HG03558 (cell line): ENCODE measurements at regions not wholly inside any gene's neighbourhood (a gene's known extent, or its start where the extent isn't known, plus 50 kb on each side); places are given as distances from the start of the nearest gene placed in this dataset.
"Not testable (repeated sequence)": the region's sequence is repeated elsewhere in the genome, so short reads cannot be mapped to it uniquely, and the experiment has no call there.

ENCODE experiments used
- ATAC-seq: cut with Tn5 transposase; IDR thresholded peaks from one replicate; pipeline ENCODE4 v1.9.1; 2021; ENCODE audit warnings: moderate number of reproducible peaks; ENCODE audit not compliant: unreplicated experiment; ENCODE audit errors: extremely low read depth

DNA sequence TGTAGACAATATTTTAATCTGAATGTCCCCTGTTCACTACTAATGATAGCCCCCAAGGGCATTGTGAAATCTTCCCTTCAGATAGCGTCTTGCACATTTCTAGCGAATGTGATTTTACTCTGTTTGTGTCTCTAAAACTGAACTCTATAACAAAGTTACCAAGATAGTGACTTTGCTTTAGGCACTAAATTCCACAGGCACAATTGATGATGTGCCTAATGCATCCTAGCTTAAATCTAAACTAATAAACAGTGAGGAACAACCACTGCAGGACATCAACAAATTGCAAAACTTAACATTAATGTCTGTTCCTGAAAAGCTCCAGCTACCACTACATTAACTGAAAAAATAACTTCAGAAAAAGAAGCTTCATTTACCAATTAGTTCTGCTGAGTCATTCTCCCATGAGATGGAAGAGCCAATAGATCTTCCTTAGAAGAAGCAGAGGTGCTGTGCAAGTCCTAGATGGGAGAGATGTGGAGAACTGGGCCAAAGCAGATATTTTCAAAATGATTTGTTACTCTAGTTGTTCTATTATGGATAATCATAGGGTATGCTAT is 1065.0 kb downstream of the EPHA7 start:
- no peak for ATAC-seq

DNA sequence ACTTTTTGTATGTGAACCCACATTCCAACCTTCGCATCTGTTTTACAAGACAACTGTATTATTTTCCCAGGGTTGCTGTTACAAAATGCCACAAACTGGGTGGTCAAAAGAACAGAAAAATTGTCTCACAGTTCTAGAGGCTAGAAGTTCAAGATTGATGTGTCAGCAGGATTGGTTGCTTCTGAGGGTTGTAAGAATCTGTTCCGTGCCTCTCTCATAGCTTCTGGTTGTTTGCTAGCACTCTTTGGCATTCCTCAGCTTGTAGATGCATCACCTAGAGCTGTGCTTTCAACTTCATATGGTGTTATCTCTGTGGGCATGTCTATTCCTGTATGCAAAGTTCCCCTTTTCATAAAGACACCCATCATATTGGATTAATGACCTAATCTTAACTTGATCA is 1067.2 kb downstream of the EPHA7 start:
- ATAC-seq: no peak

DNA sequence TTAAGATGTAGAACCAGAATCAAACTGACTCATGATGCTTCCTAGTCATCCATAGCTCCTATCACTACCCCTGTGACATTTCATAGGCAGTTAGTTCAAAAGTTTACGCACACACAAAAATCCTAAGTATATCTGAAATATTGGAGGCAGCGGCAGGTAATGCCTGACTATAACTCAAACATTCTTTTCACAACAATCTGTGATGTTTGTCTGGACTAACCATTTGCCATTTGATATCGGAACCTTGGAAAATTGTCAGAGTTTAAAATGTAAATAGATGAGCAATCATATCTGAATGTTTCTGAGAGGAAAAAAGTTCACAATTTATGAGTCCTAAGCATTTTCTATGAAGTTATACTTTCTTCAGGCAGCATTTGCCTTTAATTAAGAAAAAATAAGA is 1078.2 kb downstream of the EPHA7 start:
- ATAC-seq: no peak

DNA sequence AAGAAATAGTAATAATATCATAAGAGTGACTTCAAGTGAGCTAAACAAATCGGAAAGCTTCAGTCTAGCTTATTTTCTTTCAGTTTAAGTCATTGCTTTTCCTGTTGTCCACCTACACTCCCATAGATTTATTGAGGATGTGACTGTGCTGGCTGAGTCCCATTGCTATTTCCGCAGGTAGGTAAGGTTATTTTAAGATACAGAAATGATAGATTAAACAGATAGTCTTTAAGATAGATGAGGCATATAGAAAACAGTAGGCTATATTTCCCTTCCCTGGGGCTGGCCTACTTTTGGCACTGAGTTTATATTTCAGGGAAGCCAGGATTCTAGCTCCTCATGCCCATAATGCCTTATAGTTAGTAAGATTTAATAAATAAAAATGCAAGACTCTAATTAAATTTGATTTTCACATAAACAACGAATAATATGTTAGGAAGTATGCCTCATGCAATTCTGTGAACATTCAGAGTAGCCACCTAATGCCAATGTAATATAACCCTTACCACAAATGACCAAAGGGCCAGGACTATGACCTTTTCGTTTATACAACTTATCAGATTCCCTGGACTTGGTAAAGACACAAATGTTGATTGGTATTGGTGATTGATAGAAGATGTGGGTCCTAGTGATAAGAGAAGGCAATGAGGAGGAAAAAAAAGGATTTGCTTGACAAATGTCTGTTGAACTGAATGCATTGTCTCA is 1079.3 kb downstream of the EPHA7 start:
- no peak for ATAC-seq

DNA sequence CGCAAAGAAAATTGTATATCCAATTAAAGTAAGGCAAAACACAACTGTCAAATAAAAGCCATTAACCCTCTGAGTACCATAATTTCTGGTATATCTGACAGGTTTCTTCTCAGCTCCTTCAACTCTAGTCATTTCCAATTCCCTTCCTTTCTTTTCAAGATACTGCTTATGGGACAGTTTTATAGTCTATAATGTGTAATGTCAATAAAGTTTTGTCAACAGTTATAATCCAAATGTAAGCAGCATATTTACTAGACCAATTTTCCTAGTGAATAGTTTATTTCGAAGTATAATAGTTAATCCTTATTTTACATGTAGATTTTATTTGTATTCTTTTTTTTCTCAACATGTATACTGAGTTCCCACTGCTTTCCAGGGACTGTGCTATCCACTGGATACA is 1081.8 kb downstream of the EPHA7 start:
- no peak for ATAC-seq

DNA sequence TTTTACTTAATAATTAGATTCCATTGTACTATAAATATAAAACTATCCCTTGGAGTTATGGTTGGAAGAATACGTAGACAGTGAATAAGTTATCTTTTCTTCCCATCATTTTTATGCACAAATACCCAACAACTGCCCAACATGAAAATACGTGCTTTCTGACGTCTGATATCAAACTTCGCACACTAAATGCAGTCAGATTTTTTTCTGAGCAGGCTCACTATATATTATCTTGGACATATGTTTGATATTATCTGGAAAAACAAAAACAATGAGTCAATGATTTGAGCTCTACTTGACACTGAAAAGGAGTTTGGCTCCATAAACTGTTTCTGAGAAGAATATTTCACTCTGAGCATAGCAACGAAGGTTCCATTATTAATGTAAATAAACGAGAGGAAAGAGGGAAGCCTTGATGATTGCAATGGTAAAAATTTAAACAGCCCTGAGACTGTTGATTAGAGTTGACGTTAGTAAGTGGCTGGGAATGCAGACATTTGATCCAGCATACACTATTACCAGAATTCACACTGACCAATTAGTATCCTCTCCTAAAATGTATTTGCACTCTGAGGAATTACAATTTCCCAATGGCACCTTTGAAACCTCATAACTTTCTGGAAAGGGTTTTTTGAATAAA is 1090.0 kb downstream of the EPHA7 start:
- no peak for ATAC-seq

DNA sequence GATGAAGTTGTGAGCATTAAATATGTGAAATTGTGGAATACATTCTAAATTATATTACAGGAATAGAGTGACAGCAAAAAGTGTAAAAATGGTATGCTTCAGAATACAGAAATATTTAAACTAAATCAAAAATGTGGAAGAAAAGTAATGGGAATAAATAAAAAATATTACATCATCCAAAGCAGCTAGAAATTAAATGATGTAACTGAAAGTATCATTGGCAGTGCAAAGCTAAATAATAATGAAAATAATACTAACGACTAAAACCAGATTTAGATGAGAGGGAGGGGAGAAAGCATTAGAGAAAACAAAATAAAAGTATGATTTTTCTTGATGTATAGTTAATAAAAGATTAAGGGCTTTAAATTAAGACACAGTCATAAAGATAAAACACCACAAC is 1104.0 kb downstream of the EPHA7 start:
- no peak for ATAC-seq

DNA sequence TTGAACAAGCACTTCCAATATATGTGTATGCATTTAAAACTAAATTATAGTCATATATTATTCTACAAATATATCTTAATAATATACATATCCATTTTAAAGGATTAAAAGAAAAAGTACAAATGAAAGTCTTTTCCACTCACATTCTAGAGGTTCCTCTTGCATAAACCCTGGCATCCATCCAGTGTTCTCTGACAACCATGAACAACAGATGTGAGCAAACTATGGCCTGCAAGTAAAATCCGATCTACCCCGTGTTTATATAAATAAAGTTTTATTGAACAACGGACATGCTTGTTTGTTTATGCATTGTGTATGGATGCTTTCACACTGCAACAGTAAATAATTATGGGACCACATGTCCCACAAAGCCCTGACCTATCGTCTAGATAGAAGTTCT is 1122.3 kb downstream of the EPHA7 start:
- no peak for ATAC-seq

DNA sequence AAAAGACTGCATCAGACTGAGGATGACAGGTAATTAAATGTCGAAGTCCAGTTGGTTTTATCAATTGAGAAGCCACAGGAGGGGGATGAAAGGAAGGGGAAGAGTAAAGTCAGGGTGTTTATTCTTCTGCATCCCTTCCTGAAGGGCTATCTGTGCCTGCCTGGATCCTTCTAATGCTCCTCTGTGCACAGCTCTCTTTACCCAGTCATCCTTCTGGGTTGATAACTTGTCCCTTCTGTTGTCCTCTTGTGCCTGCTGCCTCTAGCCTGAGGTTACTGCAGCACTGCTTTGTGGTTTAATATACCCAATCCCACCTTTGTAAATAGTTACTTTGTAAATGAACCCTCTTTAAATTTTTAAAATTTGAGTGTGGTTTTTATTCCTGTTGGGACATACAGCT is 1127.3 kb downstream of the EPHA7 start:
- ATAC-seq: no peak

DNA sequence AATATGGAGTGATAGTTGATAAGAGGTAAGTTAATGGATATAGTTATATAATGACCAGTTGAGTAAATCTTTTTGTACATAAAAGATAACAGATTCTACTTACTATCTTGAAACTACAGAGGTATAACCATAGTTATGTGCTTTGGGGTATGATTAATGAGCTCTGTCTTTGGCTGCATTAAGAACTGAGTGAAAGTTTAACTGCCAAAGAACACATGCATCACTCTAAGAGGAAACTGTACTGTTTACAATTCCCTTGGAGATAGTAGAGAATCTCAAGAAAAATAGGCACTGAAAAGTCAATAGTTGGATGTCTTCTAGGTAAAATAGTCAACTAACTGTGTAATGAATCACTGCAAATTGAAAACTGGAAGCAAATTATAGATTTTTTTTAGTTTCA is 1129.5 kb downstream of the EPHA7 start:
- no peak for ATAC-seq

DNA sequence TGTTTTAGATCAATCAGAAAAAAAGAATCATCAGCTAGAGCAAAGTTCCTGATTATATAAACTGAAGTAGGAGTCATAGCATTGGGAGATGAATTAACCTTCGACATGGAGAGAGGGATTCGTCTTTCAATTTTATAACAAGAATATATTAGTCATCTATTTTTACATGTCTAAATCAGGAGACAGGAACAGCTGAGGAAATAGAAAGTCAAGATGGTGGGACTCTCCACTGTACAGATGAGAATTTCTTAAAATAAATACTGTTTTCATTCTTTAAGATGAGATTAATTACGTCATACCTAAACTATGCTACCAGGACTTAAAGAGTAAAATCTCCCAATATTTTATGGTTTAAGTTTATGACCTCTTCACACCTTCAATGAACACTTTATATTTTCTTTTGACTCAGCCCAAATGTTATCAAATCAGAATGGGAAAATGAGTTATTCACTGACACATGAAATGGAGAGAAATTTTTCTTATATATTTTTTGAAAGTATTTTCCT is 1137.7 kb downstream of the EPHA7 start:
- ATAC-seq: no peak

DNA sequence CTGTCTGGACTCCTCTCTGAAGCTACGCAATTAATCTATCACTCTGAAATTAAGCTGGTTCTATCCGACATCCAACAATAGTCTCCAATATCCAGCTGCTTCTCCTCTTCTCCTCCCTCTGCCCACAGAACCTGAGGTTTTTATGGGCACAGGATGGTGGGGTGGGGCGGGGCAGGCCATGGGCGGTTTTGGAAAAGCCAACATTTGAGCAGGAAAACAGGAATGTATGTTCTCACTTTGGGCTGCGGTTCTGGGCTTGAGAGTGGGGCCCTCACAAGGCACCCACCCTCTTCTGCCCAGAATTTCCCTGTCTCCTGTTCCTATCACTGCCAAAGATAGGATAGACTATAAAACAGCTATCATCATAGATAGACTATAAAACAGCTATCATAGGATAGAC is 1144.2 kb downstream of the EPHA7 start:
- ATAC-seq: no peak

DNA sequence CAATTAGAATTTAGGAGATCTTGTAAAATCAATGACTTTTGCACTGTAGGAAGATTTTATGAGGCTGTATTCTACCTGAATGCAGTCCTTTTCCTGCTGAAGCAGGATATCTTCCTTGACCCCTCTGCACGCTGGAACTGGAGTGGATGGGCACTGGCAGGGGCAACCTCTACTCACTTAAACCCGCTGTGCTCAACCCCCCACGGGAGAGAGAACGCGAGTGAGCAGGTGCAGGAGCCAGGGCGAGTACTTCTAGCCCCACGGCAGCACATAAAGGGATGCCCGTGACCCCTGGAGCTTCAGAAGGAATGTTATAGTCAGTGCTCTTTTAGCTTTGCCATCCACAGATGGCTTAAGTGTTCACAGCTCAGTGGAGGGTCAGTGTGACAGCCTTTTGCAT is 1144.8 kb downstream of the EPHA7 start:
- no peak for ATAC-seq

DNA sequence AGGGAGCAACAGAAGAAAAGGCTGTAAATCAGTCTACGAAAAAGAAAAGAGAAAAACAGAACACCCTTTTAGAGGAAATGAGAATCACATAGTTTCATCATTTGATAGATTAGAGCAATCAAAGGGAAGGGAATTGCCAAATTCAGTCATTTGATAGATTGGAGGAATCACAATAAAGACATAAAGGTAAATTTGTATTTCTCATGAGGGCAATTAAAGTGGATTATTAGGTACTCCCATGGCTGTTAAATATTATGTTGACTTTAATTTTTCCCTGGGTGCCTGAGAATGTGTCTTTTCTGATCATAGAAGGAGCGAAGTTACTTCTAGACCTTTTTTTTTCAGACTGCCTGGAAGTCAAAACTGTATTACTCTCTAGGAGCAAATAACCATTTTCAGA is 1145.7 kb downstream of the EPHA7 start:
- no peak for ATAC-seq

DNA sequence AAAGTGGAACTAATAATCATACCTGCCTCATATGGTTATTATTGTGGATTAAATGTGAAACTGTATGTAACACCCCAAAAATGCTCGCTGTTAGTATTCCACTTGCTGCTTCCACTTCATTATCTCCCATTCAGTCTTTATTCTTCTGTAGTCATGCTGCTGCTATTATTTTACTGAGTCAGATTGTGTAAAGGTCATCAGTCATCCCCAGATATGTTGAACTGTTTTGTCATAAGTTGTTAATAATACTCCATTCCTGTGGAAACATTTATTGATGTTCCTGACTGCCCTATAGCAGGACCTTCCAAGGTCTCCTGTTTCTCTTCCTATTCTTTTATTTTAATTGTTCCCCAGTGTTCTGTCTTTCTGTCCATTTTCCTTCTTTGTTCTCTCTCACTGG is 1148.3 kb downstream of the EPHA7 start:
- no peak for ATAC-seq

DNA sequence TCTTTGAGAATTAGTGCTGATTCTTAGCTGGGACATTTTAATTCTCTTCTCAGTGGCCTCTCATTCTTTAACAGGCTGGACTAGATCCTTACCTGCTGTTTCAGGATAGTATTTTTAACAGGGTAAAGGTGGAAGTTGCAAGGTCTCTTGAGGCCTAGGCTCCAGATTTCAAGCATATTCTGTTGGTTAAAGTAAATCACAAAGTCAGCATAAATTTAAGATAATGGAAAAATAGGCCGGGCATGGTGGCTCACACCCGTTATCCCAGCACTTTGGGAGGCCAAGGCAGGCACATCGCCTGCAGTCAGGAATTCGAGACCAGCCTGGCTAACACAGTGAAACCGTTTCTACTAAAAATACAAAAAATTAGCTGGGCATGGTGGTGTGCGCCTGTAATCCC is 1149.0 kb downstream of the EPHA7 start:
- no peak for ATAC-seq

DNA sequence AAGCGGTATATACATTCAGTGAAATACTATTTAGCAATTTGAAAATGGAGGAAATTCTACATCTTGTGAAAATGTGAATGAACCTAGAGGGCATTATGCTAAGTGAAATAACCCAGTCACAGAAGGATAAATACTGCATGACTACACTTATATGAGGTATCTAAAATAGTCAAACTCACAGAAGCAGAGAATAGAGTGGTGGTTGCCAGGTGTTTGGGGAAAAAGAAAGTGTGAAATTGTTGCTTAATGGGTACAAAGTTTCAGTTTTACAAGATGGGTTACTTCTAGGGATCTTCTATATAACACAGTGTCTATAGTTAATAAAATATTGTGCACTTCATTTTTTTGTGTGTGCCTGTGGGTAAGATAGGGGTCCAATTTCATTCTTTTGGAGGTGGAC is 1152.0 kb downstream of the EPHA7 start:
- ATAC-seq: no peak

DNA sequence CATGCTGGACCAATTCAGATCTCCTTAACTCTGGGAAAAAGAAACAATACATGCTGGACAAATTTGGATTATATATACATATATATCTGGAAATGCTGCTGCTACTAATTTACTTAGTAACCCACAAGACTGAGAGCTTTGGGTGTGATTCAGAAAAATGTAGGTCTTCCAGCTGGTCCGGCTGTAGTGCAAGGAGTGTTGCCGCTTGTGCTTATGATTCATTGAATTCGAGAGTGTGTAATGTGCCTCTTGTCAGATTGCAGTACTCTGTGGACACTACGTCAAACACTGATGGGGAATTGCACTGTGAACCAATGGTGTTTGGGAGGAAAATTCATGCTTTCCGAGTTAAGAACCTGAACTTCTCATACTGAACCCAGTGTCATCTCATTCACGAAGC is 1155.5 kb downstream of the EPHA7 start:
- ATAC-seq: no peak

DNA sequence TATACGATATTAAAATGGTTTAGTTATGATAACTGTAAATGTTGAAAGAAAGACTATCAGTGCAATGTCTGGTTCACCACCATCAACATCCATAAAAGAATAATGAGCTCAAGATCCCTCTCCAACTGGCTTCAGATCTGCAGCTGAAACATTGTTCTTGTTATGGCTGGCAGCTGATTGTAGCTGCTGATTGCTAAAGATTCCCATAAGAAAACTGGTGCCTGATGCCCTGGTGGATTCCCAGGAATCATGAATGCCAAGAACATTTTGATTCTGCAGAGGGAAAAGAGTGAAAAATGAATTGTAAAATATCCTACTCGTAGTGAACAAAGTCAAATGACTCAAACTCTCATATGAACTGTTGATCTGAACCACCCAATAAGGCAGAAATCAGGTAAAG is 1160.2 kb downstream of the EPHA7 start:
- no peak for ATAC-seq

DNA sequence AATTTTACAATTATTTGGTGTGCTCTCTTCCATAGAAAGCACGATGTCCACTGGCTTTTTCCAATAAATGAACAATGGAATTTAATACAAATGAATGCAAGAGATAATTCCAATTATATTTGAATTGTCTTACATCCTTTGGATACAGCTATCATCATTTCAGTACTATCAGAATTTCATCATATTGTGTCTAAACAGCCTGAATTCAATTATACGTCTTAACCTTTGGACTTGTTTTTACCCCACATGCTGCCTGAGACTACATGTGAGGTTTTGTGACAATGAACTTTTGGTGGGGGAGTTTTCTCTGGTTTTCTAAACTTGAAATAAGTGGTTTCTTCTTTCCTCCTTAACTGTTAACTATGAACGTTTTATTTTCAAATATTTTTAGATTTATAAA is 1176.0 kb downstream of the EPHA7 start:
- ATAC-seq: no peak

DNA sequence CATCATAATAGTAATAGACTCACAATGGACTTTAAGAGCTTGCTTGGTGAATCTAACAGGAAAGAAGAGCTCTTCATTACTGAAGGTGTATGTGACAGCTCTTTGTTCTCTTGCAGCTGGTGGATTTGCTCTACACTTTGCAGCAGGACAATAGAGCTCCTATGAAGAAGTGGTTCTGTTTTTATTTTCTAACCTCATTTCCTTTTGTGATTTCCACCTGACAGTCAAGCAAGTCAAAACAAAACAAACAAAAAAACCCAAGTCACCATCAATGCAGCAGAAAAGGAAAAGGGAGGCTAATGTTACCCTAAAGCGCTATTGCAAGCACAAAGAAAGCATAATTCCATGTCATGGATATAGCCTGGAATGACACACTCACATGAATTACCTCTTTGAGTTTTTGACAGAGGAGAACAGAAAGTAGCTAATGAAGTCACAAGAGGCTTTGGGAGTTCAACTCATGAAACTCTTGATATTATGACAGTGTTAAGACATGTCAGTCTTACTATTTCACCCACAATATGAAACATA is 1188.1 kb downstream of the EPHA7 start:
- no peak for ATAC-seq

DNA sequence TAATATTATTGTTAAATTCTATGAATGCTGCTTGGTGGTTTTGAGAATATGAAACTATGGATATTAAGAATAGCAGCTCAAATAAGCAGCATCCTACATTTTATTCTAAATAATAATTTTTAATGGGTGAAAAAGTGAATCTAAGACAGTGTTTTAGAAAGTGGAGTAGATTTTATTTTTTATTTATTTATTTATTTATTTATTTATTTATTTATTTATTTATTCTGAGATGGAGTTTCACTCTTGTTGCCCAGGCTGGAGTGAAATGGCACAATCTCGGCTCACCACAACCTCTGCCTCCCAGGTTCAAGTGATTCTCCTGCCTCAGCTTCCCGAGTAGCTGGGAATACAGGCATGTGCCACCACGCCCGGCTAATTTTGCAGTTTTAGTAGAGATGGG is 1199.4 kb downstream of the EPHA7 start:
- not testable (repeated sequence) for ATAC-seq
